KMS-11 (cell line): ENCODE measurements at regions not wholly inside any gene's neighbourhood (a gene's known extent, or its start where the extent isn't known, plus 50 kb on each side); places are given as distances from the start of the nearest gene placed in this dataset.

ENCODE experiments used
- H2AFZ ChIP-seq: fragments of 200-600 bp; sonication (generic); 2 replicates; pipeline ENCODE4 v1.6.1; 2016; ENCODE audit warnings: antibody characterized with exemption, mixed run types, low read depth
- H3K27ac ChIP-seq: fragments of 200-600 bp; sonication (generic); 2 replicates; pipeline ENCODE4 v1.6.1; 2016; ENCODE audit warnings: mild to moderate bottlenecking, mixed run types
- H3K27me3 ChIP-seq: fragments of 200-600 bp; sonication (generic); 2 replicates; pipeline ENCODE4 v1.6.1; 2017; ENCODE audit warnings: mild to moderate bottlenecking, low read depth, mixed run types, moderate library complexity; ENCODE audit not compliant: insufficient read depth
- H3K36me3 ChIP-seq: fragments of 200-600 bp; sonication (generic); 2 replicates; pipeline ENCODE4 v1.6.1; 2017; ENCODE audit warnings: mild to moderate bottlenecking, mixed run types; ENCODE audit not compliant: insufficient read depth
- H3K4me1 ChIP-seq: fragments of 200-600 bp; sonication (generic); 2 replicates; pipeline ENCODE4 v1.6.1; 2016; ENCODE audit warnings: mild to moderate bottlenecking, low read depth, mixed run types; ENCODE audit not compliant: poor library complexity, severe bottlenecking
- H3K4me2 ChIP-seq: fragments of 200-600 bp; sonication (generic); 2 replicates; pipeline ENCODE4 v1.7.0; 2016; ENCODE audit warnings: mild to moderate bottlenecking, mixed run types
- H3K4me3 ChIP-seq: fragments of 200-600 bp; sonication (generic); IDR thresholded peaks from 2 replicates; pipeline ENCODE4 v1.6.1; 2017; ENCODE audit warnings: low read depth, low read length, mixed read lengths; ENCODE audit not compliant: insufficient read depth
- H3K79me2 ChIP-seq: fragments of 200-600 bp; sonication (generic); 2 replicates; pipeline ENCODE4 v1.6.1; 2016; ENCODE audit warnings: low read depth, mixed run types; ENCODE audit not compliant: insufficient read depth
- H3K9ac ChIP-seq: fragments of 200-600 bp; sonication (generic); 2 replicates; pipeline ENCODE4 v1.6.1; 2016; ENCODE audit warnings: mild to moderate bottlenecking, mixed run types
- H4K20me1 ChIP-seq: fragments of 200-600 bp; sonication (generic); 2 replicates; pipeline ENCODE4 v1.6.1; 2016; ENCODE audit warnings: mild to moderate bottlenecking, mixed run types; ENCODE audit not compliant: insufficient read depth
- TF ChIP-seq, protein P1 (sequence below): fragments of 200-600 bp; sonication (generic); conservative IDR thresholded peaks from 2 replicates; pipeline ENCODE4 v1.6.1; 2017; ENCODE audit warnings: low read depth, mild to moderate bottlenecking, antibody characterized with exemption, low read length, moderate library complexity, mixed read lengths

DNA sequence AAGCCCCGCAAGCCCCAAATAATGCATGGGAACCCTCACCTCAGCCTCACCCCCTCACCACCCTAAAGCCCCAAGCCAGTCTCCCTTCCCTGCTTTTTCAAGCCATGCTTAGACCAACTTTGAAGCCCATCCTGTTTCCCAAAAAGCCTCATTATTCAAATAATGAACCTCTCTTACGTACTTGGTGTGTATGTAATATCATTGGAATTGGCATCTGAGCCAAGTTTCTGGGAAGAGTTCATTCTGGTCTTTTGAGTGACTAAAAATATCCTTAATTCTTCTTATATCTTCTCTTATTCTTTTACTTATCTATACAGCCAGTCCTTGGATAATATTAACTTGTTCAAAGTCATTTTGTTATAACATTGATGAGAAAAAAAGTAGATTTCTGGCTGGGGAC lies 875.8 kb upstream of the SLIT2 start:
- Histone ChIP-seq H3K4me1 (no peaks in the 10 kb centered on the region), H3K27me3 (no peaks in the 10 kb centered on the region), H2AFZ (no peak overlapping the region), H3K4me3 (no peak overlapping the region), H3K4me2 (no peak overlapping the region), H3K36me3 (no peaks in the 10 kb centered on the region), H3K9ac (no peak overlapping the region), H3K27ac (no peak overlapping the region), H3K79me2 (no peaks in the 10 kb centered on the region), H4K20me1 (no peaks in the 10 kb centered on the region)
- TF ChIP-seq, protein P1, sequence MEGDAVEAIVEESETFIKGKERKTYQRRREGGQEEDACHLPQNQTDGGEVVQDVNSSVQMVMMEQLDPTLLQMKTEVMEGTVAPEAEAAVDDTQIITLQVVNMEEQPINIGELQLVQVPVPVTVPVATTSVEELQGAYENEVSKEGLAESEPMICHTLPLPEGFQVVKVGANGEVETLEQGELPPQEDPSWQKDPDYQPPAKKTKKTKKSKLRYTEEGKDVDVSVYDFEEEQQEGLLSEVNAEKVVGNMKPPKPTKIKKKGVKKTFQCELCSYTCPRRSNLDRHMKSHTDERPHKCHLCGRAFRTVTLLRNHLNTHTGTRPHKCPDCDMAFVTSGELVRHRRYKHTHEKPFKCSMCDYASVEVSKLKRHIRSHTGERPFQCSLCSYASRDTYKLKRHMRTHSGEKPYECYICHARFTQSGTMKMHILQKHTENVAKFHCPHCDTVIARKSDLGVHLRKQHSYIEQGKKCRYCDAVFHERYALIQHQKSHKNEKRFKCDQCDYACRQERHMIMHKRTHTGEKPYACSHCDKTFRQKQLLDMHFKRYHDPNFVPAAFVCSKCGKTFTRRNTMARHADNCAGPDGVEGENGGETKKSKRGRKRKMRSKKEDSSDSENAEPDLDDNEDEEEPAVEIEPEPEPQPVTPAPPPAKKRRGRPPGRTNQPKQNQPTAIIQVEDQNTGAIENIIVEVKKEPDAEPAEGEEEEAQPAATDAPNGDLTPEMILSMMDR, result no peak

DNA sequence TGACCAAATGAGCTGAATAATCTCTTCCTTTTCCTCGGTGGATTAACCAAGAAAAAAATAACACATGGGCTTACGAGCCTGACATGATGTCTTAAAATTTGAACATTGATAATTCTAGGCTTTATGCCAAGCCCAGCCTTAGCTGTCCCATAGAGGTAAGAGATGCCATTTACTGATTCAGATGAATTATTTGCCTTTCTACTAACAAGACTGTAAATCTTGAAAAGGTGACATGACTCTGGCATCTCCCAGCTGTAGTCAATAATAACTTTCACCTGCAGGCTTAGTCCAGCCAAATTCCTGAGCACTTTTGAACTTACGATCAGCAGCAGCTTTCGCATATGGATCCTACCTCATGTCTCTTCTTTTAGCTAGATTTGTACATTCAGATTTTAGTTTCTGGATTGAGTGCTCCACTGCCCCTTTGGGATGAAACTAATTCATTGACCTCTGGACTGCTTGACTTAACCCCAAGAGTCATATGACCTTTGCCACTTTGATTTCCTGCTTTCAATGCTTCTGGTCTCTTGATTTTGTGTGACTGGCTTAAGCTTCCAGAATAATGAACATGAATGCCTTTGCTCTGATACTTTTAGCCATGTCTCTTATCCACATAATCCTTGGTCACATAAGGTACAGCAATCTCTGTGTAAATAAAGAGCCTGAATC lies 876.4 kb upstream of the SLIT2 start:
- Histone ChIP-seq H3K27ac (no peak overlapping the region), H3K4me2 (no peak overlapping the region), H3K27me3 (no peaks in the 10 kb centered on the region), H4K20me1 (no peaks in the 10 kb centered on the region), H3K79me2 (no peaks in the 10 kb centered on the region), H2AFZ (no peak overlapping the region), H3K9ac (no peak overlapping the region), H3K4me3 (no peak overlapping the region), H3K36me3 (no peaks in the 10 kb centered on the region), H3K4me1 (no peaks in the 10 kb centered on the region)
- TF ChIP-seq, protein P1, result no peak

DNA sequence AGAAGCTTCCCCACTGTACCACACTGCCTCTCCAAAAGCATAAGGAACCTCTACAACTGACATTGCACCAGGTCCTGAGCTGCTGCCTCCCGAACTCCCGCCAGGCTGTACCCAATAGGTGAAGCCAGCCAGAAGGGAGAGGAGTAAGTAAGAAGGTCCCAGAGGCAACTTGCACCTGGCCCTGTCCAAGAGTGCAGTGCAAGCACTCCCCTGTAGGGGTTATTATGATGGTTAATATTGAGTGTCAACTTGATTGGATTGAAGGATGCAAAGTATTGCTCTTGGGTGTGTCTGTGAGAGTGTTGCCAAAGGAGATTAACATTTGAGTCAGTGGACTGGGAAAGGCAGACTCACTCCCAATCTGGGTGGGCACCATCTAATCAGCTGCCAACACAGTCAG lies 879.3 kb upstream of the SLIT2 start:
- Histone ChIP-seq H3K4me3 (no peak overlapping the region), H3K4me1 (no peaks in the 10 kb centered on the region), H3K27ac (no peak overlapping the region), H3K4me2 (no peak overlapping the region), H3K36me3 (no peaks in the 10 kb centered on the region), H3K27me3 (no peaks in the 10 kb centered on the region), H3K79me2 (no peaks in the 10 kb centered on the region), H2AFZ (no peak overlapping the region), H4K20me1 (no peaks in the 10 kb centered on the region), H3K9ac (no peak overlapping the region)
- TF ChIP-seq, protein P1, result no peak

DNA sequence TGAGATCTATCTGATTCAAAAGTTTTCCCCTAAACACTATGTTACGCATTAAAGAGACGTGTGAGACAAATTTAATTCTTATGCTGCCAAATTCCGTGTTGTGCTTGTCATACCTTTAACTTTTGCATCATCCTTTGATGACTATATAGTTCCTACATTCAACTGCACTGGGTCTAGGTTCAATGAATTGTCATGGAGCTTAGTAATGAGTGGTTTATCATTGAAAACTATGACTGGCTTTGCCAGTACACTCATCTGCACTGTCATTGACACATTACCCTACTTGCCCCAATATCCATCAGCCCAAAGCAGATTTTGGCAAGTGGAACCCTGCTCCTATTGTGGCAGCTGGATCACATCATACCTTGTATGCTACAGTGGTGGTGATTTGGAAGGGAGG lies 882.9 kb upstream of the SLIT2 start:
- Histone ChIP-seq H4K20me1 (no peaks in the 10 kb centered on the region), H3K4me1 (no peaks in the 10 kb centered on the region), H3K79me2 (no peaks in the 10 kb centered on the region), H3K36me3 (no peaks in the 10 kb centered on the region), H3K27me3 (no peaks in the 10 kb centered on the region), H3K9ac (no peak overlapping the region), H3K4me3 (no peak overlapping the region), H3K27ac (no peak overlapping the region), H3K4me2 (no peak overlapping the region), H2AFZ (no peak overlapping the region)
- TF ChIP-seq, protein P1, result no peak
